ENCODE measurements at regions not wholly inside any gene's neighbourhood (a gene's known extent, or its start where the extent isn't known, plus 50 kb on each side); places are given as distances from the start of the nearest gene placed in this dataset.

- H3K4me3 ChIP-seq (ENCODE audit: low read depth, low read length): no peak overlapping the region
- DNase-seq (ENCODE audit: low read depth): peak; percentile 26
- TF ChIP-seq CTCF (IDR thresholded peaks at IDR 0.05; ENCODE audit: insufficient read depth, low read length): no peak
Observed at GRCh38 chr1:117783606-117784396, 145.6 kb downstream of the GDAP2 start.

GRCh38 chr1:117788014-117788413 lies 141.4 kb downstream of the GDAP2 start:
- DNase-seq (ENCODE audit: low read depth): peak; percentile 63
- H3K4me3 ChIP-seq (ENCODE audit: low read depth, low read length): no peak overlapping the region
- TF ChIP-seq CTCF (IDR thresholded peaks at IDR 0.05; ENCODE audit: insufficient read depth, low read length): no peak

- no peak for DNase-seq (ENCODE audit: low read depth)
- no peak overlapping the region for H3K4me3 ChIP-seq (ENCODE audit: low read depth, low read length)
- TF ChIP-seq CTCF (IDR thresholded peaks at IDR 0.05; ENCODE audit: insufficient read depth, low read length): no peak
Observed at GRCh38 chr1:117793413-117793812, 136.0 kb downstream of the GDAP2 start.

- peak; percentile 87 for DNase-seq (ENCODE audit: low read depth)
- no peak overlapping the region for H3K4me3 ChIP-seq (ENCODE audit: low read depth, low read length)
- TF ChIP-seq CTCF (IDR thresholded peaks at IDR 0.05; ENCODE audit: insufficient read depth, low read length): no peak
Observed at GRCh38 chr1:117794073-117794472, 135.3 kb downstream of the GDAP2 start.

- no peak overlapping the region for H3K4me3 ChIP-seq (ENCODE audit: low read depth, low read length)
- TF ChIP-seq CTCF (IDR thresholded peaks at IDR 0.05; ENCODE audit: insufficient read depth, low read length): peak; percentile 66
- DNase-seq (ENCODE audit: low read depth): peak; percentile 95
Observed at GRCh38 chr1:117795190-117795589, 134.2 kb downstream of the GDAP2 start.

- DNase-seq (ENCODE audit: low read depth): peak; percentile 19
- TF ChIP-seq CTCF (IDR thresholded peaks at IDR 0.05; ENCODE audit: insufficient read depth, low read length): no peak
- H3K4me3 ChIP-seq (ENCODE audit: low read depth, low read length): no peak overlapping the region
Observed at GRCh38 chr1:117795792-117796191, 133.6 kb downstream of the GDAP2 start.

GRCh38 chr1:117796226-117796625 lies 133.2 kb downstream of the GDAP2 start:
- TF ChIP-seq CTCF (IDR thresholded peaks at IDR 0.05; ENCODE audit: insufficient read depth, low read length): no peak
- H3K4me3 ChIP-seq (ENCODE audit: low read depth, low read length): no peak overlapping the region
- no peak for DNase-seq (ENCODE audit: low read depth)
